ENCODE measurements at regions not wholly inside any gene's neighbourhood (a gene's known extent, or its start where the extent isn't known, plus 50 kb on each side); places are given as distances from the start of the nearest gene placed in this dataset.

- DNase-seq (ENCODE audit: low spot score) (no peak), ATAC-seq (no peak)
- no peaks in the 10 kb centered on the region for H3K36me3 Mint-ChIP-seq
- POLR2A ChIA-PET, result no interaction called here
- no peaks in the 10 kb centered on the region for H3K27me3 Mint-ChIP-seq (ENCODE audit: low read depth)
- CTCF ChIA-PET, result no interaction called here
- H3K9me3 Mint-ChIP-seq, result peaks cover 6% of the 10 kb centered on the region
- peaks cover 13% of the 10 kb centered on the region for H3K4me1 Mint-ChIP-seq
- H3K27ac Mint-ChIP-seq, result no peak overlapping the region
- no peak overlapping the region for H3K4me3 Mint-ChIP-seq
- TF ChIP-seq ZNF263 (CRISPR knock-in tag; IDR thresholded peaks at IDR 0.05; ENCODE audit: low read depth), result no peak
These were observed 70.8 kb upstream of the SYPL1 start for GRCh38 chr7:106182904-106183303.

- peaks cover 22% of the 10 kb centered on the region for H3K4me1 Mint-ChIP-seq
- ChIA-PET POLR2A (no interaction called here), CTCF (no interaction called here)
- TF ChIP-seq, protein P1, sequence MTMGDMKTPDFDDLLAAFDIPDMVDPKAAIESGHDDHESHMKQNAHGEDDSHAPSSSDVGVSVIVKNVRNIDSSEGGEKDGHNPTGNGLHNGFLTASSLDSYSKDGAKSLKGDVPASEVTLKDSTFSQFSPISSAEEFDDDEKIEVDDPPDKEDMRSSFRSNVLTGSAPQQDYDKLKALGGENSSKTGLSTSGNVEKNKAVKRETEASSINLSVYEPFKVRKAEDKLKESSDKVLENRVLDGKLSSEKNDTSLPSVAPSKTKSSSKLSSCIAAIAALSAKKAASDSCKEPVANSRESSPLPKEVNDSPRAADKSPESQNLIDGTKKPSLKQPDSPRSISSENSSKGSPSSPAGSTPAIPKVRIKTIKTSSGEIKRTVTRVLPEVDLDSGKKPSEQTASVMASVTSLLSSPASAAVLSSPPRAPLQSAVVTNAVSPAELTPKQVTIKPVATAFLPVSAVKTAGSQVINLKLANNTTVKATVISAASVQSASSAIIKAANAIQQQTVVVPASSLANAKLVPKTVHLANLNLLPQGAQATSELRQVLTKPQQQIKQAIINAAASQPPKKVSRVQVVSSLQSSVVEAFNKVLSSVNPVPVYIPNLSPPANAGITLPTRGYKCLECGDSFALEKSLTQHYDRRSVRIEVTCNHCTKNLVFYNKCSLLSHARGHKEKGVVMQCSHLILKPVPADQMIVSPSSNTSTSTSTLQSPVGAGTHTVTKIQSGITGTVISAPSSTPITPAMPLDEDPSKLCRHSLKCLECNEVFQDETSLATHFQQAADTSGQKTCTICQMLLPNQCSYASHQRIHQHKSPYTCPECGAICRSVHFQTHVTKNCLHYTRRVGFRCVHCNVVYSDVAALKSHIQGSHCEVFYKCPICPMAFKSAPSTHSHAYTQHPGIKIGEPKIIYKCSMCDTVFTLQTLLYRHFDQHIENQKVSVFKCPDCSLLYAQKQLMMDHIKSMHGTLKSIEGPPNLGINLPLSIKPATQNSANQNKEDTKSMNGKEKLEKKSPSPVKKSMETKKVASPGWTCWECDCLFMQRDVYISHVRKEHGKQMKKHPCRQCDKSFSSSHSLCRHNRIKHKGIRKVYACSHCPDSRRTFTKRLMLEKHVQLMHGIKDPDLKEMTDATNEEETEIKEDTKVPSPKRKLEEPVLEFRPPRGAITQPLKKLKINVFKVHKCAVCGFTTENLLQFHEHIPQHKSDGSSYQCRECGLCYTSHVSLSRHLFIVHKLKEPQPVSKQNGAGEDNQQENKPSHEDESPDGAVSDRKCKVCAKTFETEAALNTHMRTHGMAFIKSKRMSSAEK (CRISPR knock-in tag; IDR thresholded peaks at IDR 0.05; ENCODE audit: borderline replicate concordance), result no peak
- TF ChIP-seq ZNF138 (CRISPR knock-in tag; conservative IDR thresholded peaks at IDR 0.05), result no peak
- no peak for TF ChIP-seq GABPB1 (CRISPR knock-in tag; IDR thresholded peaks at IDR 0.05)
- no peak for TF ChIP-seq IRF1 (CRISPR knock-in tag; IDR thresholded peaks at IDR 0.05)
- no peak for TF ChIP-seq NR2C2 (CRISPR knock-in tag; IDR thresholded peaks at IDR 0.05)
- no peak for TF ChIP-seq ZNF121 (CRISPR knock-in tag; IDR thresholded peaks at IDR 0.05)
- TF ChIP-seq, protein P2, sequence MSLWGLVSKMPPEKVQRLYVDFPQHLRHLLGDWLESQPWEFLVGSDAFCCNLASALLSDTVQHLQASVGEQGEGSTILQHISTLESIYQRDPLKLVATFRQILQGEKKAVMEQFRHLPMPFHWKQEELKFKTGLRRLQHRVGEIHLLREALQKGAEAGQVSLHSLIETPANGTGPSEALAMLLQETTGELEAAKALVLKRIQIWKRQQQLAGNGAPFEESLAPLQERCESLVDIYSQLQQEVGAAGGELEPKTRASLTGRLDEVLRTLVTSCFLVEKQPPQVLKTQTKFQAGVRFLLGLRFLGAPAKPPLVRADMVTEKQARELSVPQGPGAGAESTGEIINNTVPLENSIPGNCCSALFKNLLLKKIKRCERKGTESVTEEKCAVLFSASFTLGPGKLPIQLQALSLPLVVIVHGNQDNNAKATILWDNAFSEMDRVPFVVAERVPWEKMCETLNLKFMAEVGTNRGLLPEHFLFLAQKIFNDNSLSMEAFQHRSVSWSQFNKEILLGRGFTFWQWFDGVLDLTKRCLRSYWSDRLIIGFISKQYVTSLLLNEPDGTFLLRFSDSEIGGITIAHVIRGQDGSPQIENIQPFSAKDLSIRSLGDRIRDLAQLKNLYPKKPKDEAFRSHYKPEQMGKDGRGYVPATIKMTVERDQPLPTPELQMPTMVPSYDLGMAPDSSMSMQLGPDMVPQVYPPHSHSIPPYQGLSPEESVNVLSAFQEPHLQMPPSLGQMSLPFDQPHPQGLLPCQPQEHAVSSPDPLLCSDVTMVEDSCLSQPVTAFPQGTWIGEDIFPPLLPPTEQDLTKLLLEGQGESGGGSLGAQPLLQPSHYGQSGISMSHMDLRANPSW (CRISPR knock-in tag; conservative IDR thresholded peaks at IDR 0.05; ENCODE audit: low read depth), result no peak
- TF ChIP-seq NR3C1 (CRISPR knock-in tag; conservative IDR thresholded peaks at IDR 0.05; ENCODE audit: low read depth), result no peak
- TF ChIP-seq ZNF671 (CRISPR knock-in tag; IDR thresholded peaks at IDR 0.05), result no peak
- TF ChIP-seq ZNF396 (CRISPR knock-in tag; IDR thresholded peaks at IDR 0.05; ENCODE audit: borderline replicate concordance), result no peak
- TF ChIP-seq, protein P3, sequence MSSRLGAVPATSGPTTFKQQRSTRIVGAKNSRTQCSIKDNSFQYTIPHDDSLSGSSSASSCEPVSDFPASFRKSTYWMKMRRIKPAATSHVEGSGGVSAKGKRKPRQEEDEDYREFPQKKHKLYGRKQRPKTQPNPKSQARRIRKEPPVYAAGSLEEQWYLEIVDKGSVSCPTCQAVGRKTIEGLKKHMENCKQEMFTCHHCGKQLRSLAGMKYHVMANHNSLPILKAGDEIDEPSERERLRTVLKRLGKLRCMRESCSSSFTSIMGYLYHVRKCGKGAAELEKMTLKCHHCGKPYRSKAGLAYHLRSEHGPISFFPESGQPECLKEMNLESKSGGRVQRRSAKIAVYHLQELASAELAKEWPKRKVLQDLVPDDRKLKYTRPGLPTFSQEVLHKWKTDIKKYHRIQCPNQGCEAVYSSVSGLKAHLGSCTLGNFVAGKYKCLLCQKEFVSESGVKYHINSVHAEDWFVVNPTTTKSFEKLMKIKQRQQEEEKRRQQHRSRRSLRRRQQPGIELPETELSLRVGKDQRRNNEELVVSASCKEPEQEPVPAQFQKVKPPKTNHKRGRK (CRISPR knock-in tag; IDR thresholded peaks at IDR 0.05; ENCODE audit: borderline replicate concordance), result no peak
- no peak for TF ChIP-seq TEAD4 (CRISPR knock-in tag; IDR thresholded peaks at IDR 0.05)
- TF ChIP-seq USF1 (CRISPR knock-in tag; IDR thresholded peaks at IDR 0.05), result no peak
- TF ChIP-seq FOXJ3 (CRISPR knock-in tag; IDR thresholded peaks at IDR 0.05; ENCODE audit: borderline replicate concordance), result no peak
- peaks cover 6% of the 10 kb centered on the region for H3K9me3 Mint-ChIP-seq
- no peak overlapping the region for H3K4me3 Mint-ChIP-seq
- H3K27me3 Mint-ChIP-seq (ENCODE audit: low read depth), result no peaks in the 10 kb centered on the region
- H3K36me3 Mint-ChIP-seq, result no peaks in the 10 kb centered on the region
- DNase-seq (ENCODE audit: low spot score) (no peak), ATAC-seq (no peak)
- H3K27ac Mint-ChIP-seq, result no peak overlapping the region
These were observed 69.7 kb upstream of the SYPL1 start for GRCh38 chr7:106181658-106182265.

Data from WTC11 (cell line).